ENCODE measurements at regions not wholly inside any gene's neighbourhood (a gene's known extent, or its start where the extent isn't known, plus 50 kb on each side); places are given as distances from the start of the nearest gene placed in this dataset.
"Not testable (repeated sequence)": the region's sequence is repeated elsewhere in the genome, so short reads cannot be mapped to it uniquely, and the experiment has no call there.

- DNase-seq (ENCODE audit: low read depth) = no peak
These were observed 195.5 kb downstream of the BCL11A start for GRCh38 chr2:60357996-60358395.

GRCh38 chr2:60356346-60356745 lies 197.1 kb downstream of the BCL11A start:
- no peak for DNase-seq (ENCODE audit: low read depth)

- DNase-seq (ENCODE audit: low read depth) = no peak
These were observed 197.6 kb downstream of the BCL11A start for GRCh38 chr2:60355849-60356261.

GRCh38 chr2:60354713-60355112 lies 198.7 kb downstream of the BCL11A start:
- DNase-seq (ENCODE audit: low read depth) = no peak

- no peak for DNase-seq (ENCODE audit: low read depth)
These were observed 199.6 kb downstream of the BCL11A start for GRCh38 chr2:60353863-60354262.

GRCh38 chr2:60353406-60353800 lies 200.1 kb downstream of the BCL11A start:
- no peak for DNase-seq (ENCODE audit: low read depth)

- DNase-seq (ENCODE audit: low read depth) = no peak
These were observed 200.7 kb downstream of the BCL11A start for GRCh38 chr2:60352491-60353405.

- no peak for DNase-seq (ENCODE audit: low read depth)
These were observed 201.7 kb downstream of the BCL11A start for GRCh38 chr2:60351802-60352201.

GRCh38 chr2:60351321-60351720 lies 202.1 kb downstream of the BCL11A start:
- no peak for DNase-seq (ENCODE audit: low read depth)

- DNase-seq (ENCODE audit: low read depth) = no peak
These were observed 202.7 kb downstream of the BCL11A start for GRCh38 chr2:60350791-60351190.

- no peak for DNase-seq (ENCODE audit: low read depth)
These were observed 205.7 kb downstream of the BCL11A start for GRCh38 chr2:60347781-60348180.

- DNase-seq (ENCODE audit: low read depth) = not testable (repeated sequence)
These were observed 211.0 kb downstream of the BCL11A start for GRCh38 chr2:60342491-60342890.

GRCh38 chr2:60341151-60341550 lies 212.3 kb downstream of the BCL11A start:
- DNase-seq (ENCODE audit: low read depth) = no peak

GRCh38 chr2:60339286-60339685 lies 214.2 kb downstream of the BCL11A start:
- no peak for DNase-seq (ENCODE audit: low read depth)

- DNase-seq (ENCODE audit: low read depth) = no peak
These were observed 216.3 kb downstream of the BCL11A start for GRCh38 chr2:60337142-60337497.

GRCh38 chr2:60336442-60337141 lies 216.9 kb downstream of the BCL11A start:
- no peak for DNase-seq (ENCODE audit: low read depth)

- no peak for DNase-seq (ENCODE audit: low read depth)
These were observed 217.8 kb downstream of the BCL11A start for GRCh38 chr2:60335533-60336237.

- no peak for DNase-seq (ENCODE audit: low read depth)
These were observed 218.8 kb downstream of the BCL11A start for GRCh38 chr2:60334610-60335009.

GRCh38 chr2:60333264-60333663 lies 220.2 kb downstream of the BCL11A start:
- DNase-seq (ENCODE audit: low read depth) = no peak

GRCh38 chr2:60331115-60331809 lies 222.2 kb downstream of the BCL11A start:
- DNase-seq (ENCODE audit: low read depth) = no peak

GRCh38 chr2:60329225-60329624 lies 224.2 kb downstream of the BCL11A start:
- DNase-seq (ENCODE audit: low read depth) = no peak

- DNase-seq (ENCODE audit: low read depth) = no peak
These were observed 228.9 kb downstream of the BCL11A start for GRCh38 chr2:60324536-60324935.
